Right renal pelvis (tissue), 4 donors: ENCODE measurements at regions not wholly inside any gene's neighbourhood (a gene's known extent, or its start where the extent isn't known, plus 50 kb on each side); places are given as distances from the start of the nearest gene placed in this dataset.
"Not testable (repeated sequence)": the region's sequence is repeated elsewhere in the genome, so short reads cannot be mapped to it uniquely, and the experiment has no call there.

Source experiments
- DNase-seq, 4 donors: peaks; one replicate each; pipeline ENCODE4 v3.0.0-alpha.2; 2013; ENCODE audit warnings: low read depth in 4 of 4, low spot score in 3 of 4, missing footprints in 1 of 4

DNA sequence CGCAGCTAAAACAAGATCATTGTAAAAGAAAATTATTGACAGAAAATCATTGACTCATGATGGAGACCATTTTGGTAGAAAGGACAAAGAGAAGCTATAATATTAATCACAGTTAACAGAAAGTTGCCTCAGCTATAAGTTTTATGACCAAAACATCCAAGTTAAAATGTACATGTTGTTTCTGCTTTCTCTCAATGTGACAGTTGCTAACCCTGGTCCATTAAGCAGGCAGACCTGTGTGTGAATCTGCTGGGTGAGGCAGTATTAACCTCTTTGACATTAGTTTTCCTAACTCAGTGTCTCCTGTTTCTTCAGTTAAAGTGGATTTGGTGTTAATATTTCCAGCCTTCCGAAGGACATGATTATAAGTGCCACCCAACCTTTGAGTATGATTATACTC is 94.8 kb upstream of the DCLK2 start:
- no peak for DNase-seq

DNA sequence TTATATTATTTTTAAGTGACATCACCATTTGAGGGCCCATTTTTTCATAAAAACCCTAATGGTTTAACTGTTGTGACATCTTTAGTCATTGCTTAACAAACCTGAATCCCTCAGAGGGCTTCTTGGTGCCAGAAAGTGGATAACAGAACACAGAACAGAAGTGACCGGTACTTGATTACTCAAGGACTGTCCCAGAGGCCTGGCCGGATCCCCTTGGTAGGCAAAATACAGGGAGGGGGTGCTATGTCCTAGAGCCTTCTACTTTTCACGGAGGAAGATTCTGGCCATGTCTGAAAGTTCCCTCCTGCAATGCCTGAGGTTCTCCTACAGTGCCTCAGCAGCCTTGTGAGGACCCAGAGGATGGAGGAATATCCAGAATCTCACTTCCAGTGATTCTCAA is 94.3 kb upstream of the DCLK2 start:
- DNase-seq: no peak

DNA sequence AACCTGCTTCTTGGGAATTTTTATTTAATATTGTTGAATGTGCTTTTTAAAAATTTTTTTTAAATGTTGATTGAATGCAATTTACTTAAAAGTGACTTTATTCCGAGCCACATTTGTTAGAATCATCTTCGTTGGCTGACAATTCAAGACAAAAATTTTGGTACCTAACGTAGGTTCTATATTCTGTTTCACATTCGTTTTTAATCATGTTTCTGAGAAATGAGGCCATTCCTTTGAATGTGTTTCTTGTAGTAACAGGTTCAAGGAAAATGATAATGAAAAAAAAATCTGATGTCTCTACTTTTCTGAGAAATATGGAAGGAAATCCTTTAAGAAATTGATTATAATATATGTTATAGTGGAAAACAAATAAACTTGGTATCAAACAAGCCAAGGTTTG is 92.3 kb upstream of the DCLK2 start:
- no peak for DNase-seq

DNA sequence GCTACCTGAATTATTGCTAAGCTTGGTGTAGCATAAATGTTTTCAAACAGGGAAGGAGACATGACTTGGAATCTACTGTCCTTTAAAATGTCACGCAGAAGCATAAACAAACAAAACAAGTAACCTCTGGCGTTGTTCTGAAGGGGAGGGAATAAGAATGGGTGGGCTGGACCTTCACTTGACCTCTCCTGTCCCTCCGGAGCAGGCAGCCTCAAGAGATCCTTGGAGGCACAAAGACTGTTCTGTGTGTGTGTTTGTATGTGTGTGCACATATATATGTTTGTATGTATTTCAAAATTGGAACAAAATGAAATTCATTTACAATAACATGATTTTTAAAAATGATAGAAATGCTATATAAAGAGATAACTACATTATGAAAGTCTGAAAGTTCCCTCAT is 91.3 kb upstream of the DCLK2 start:
- DNase-seq: no peak

DNA sequence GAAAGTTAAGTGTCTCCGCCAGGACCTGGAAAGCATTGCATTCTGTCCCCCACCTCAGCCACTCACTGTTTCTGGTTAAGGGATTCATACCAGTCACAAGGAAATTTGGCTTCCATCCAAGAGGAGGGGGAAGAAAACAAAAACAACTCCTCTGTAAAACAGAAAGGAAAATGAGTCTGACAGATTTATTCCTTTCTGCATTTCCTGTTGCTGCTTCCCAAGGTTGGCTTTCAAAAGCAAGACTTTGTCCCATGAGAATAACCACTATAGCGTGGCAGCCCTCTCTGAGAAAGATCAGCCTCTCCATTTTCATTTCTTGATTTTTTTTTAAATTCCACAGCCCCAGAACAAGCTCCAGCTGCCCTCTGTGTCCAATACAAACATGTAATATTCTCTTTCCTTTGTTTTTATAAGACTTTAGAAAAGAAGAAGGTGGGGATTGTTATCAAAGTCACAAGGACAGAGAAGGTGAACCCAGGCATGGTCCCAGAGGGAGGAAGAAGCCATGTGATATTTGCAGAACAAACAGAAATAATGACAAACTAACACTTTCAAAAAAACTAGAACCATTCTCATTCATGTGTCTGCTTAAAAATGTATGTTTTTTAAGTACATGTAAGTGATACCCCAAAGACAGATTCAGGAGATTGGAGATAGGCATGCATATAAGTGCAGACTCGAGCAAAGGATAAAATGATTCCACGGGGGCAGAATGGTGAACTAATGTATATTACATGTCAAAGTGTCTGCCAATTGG is 90.7 kb upstream of the DCLK2 start:
- peak; percentile 47 to 78 (median 64) for DNase-seq

DNA sequence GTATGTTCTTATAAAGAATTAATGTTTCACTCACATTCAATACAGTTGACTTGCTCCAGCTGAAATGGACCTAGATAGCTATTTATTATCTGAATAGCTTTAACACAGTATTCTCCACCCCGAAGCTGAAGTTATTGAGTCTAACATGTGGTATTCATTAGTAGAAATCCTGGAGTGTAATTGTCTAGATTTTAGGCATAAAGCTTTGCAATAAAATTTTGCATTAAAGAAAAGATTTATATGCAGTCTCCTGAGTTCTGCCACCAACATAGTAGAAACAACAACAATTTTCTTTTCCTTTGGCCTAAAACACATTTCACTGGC is 90.2 kb upstream of the DCLK2 start:
- DNase-seq: peak in 1 of 4 donors; percentile 47

DNA sequence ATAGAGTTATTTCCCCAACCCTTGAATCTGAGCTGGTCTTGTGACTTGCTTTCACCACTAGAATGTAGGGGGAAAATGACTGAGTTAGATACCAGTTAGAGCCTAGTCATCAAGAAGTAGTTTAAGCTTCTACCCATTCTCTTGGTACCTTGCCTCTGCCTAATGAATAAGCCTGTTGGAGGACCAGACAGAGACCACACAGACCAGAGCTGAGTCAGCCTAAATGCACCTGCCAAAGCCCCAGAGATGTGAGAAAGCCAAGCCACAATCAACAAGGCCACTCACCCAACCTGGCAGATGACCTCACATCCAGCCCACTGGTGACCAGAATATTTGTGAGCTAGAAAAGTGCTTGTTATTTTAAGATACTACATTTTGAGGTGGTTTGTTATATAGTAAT is 85.2 kb upstream of the DCLK2 start:
- no peak for DNase-seq

DNA sequence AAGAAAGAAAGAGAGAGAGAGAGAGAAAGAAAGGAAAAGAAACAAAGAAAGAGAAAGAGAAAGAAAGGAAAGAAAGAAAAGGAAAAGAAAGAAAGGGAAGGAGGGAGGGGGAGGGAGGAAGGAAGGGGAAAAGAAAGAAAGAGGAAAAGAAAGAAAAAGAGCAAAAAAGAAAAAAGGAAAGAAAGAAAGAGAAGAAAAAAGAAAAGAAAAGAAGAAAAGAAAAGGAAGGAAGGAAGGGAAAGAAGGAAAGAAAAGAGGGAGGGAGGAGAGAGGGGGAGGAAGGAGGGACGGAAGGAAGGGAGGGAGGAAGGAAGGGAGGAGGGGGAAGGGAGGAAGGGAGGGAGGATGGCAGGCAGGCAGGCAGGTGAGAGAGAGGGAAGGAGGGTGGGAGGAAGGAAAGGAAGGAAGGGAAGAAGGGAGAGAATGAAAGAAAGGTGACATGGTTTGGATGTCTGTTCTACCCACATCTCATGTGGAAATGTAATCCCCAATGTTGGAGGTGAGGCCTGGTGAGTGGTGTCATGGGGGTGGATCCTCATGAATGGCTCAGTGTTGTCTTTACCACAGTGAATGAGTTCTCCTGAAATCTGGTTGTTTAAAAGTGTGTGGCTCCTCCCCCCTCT is 83.0 kb upstream of the DCLK2 start:
- no peak for DNase-seq

DNA sequence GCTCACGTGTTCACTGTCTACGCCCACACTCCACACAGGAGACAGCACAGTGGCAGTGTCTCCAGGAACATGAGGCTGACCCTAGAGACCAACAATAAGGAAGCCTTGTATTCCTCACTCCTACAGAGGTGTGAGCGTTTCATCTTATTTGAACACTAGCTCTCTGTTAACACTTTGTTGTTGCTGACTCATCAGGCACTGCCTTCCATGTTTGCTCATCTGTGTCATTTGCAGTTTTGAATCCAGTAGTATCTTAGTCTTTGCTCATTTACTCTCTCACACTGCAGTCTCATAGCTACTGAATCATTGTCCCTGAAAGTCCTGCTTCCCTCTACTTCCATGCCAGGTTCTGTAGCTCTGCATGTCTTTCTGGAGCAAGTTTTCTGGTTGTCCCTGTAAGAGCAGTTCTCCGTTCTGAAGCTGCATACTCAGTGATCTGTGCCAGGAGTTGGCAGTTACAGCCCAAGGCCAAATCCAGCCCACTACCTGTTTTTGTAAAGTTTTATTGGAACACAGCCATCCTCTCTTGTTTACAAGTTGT is 80.3 kb upstream of the DCLK2 start:
- no peak for DNase-seq

DNA sequence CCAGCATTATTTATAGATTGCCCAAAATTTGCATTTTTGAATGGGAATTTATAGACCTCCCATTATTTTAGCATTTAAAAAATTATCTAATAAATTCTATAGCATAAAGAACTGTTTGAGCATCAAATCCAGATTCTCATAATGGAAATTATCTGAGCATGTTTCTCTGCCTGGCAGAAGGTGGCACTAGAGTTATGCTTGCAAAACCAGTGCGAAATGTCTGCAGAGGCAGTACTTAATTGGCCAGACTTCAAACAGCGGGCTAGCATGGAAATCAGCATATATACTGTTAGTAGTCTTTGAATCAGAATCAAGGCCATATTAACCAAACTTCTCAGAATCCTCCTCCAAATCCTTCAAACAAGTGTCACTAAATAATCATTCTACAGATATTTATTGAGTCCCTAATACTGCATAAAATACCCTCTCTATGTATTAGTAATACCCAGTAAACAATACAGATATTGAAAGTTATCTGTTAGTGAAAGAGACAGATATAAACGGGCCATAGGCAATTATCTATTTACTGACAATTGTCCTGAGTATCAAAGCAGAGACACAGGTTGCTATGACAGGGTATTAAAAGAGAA is 78.7 kb upstream of the DCLK2 start:
- no peak for DNase-seq

DNA sequence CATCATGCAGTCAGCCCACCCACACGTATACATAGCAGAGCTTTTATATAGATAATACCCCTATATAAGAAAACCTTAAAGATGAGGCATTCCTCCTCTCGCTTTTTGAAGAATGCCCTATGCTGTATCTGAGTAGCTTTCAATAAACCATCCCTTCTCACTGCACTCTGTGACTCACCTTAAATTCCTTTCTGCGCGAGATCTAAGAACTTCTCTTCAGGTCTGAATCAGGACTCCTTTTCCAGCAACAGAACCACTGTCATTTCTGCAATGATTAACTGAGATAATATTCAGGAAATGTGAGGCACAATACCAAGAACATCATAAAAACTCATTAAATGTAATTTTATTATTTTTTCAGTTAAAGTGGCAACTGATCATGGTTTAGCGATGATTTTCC is 76.4 kb upstream of the DCLK2 start:
- no peak for DNase-seq

DNA sequence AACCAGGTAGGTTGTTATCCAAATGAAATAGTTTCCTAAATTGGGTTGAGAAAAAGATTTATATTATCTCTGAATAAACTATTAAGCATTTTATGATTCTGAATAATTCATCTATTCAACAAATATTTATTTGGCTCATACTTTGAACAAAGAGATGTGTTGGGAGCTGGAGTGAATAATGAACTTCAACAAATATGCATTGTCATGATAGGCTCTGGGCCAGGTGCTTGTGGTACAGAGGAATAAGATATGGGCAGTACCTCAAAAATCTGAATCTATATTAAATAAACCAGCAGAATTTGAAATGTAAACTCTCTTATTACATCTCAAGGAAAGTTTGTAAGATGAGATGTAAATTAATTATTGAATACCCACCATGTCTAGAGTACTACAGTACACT is 75.7 kb upstream of the DCLK2 start:
- no peak for DNase-seq

DNA sequence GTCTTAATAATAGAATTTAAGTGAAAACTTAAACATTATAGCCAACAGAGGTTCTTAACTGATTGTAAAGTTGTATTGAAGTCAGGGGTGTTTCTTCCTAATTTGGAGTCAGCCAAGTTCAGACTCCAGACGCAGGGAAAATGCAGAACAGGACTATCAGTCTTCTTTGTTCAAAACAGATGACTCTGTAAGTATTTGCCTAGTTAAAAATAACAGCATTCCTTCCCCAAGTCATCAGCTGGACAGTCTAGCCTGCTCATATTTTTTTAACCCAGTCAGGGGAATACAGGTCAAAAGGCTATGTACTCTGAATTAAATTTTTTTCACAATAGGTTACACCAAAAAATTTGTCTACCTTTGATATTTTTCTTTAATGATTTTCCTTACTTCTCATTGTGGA is 73.8 kb upstream of the DCLK2 start:
- no peak for DNase-seq

DNA sequence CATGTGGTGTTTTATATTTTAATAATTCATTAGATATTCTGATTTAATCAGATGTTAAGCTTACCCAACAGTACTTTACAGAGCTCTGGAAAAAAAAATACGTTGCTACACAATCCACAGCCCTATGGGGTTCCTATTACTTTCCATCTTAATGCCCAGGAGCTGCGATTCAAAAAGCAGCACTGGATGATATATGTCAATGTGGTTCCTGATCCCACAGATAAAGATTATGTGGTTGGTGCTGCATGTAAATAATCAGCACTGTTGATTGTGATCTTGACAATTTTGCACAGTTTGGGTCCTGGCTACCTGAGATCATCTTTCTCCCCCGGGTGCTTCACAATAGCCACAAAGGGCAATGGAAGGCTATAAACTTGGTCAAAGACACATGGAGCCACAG is 72.7 kb upstream of the DCLK2 start:
- no peak for DNase-seq

DNA sequence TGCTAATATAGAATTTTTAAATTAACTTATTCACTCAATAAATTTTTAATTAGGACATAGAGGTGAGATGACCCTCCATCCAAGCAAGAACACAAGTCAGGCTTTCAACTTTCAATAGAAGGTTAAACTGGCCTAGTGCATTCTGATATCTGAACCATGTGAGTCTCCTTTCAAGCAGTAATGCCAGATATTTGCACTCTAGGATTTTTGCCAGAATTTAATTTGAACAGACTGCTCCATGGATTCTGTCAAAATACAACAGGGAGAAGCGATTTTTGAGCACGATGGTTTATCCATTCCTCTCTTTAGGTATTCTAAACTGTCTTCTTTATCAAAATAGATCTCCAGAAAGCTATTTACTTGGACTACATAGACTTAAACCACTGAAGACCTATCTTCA is 72.0 kb upstream of the DCLK2 start:
- no peak for DNase-seq

DNA sequence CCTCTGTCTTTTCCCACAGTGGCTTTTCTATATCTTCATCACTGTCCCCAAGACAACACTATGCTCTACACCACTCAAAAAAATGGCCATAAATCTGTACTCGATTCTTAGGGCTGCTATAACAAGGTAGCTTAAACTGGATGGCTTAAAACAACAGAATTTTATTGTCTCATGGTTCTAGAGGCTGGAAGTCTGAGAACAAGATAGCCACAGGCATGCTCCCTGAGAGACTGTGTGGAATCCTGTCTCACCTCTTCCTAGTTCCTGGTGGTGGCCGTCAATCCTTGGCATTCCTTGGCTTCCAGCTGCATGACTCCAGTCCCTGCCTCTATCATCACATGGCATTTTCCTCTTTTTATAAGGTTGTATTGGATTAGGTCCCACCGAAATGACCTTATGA is 70.7 kb upstream of the DCLK2 start:
- no peak for DNase-seq

DNA sequence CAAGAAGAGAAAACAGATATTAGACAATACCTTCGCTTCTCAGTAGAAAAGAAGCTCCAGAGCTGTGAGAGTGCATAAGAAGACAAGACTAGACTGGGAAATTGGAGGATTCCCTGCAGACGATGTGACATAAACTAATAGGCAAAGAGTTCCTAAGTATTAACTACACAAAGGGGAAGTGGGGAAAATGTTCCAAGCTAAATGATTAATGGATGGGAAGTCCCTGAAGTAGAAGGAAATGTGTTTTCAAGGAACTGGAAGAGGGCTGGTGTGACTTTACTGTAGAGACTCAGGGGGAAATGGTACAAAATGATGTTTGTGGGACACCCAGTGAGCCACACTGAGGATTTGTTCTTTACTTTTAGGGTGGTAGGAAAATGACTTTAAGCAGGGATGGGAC is 69.7 kb upstream of the DCLK2 start:
- no peak for DNase-seq

DNA sequence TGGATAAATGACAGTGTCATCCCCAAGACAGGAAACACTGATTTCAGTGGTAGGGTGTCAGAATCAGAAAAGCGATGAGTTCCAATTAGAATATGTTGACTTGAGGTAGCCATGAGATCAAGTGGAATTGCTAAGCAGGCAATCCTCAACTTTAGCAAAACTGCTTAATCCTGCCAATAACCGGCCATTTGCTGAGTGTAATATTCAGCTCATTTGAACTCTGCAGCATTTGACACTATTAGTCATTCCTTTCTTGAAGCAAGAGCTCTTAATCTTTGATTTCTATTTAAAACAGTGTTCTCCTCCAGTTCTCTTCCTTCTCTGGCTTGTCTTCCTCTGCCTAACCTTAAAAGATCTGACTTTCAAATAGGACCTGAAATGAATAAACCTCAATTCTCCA is 68.7 kb upstream of the DCLK2 start:
- no peak for DNase-seq

DNA sequence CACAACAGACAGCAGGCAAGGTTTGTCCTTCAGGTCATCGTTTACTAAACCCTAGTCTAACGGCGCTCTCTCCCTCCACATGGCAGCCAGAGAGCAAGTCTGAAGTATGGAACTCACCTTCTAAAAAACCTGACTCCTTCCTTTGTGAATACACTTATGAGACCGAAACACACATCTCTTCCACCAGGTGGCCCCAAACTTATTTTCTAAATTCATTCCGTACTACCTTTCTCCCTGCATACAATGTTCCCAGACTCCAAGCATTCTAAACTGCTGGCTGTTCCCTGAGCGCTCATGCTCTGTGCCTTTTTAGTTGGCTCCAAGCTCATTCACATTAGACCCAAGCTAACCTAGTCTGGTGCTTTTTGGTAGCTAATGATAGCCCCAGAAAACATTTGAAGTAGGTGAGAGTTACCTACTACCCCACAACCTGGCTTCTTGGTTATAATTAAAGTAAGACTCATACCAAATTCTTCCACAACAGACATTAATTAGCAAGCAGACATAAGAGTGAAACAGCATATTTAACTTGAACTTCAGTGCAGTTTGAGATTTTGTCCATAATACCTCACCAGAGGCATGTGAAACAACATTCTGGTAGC is 67.6 kb upstream of the DCLK2 start:
- peak in 1 of 4 donors; percentile 43 for DNase-seq

DNA sequence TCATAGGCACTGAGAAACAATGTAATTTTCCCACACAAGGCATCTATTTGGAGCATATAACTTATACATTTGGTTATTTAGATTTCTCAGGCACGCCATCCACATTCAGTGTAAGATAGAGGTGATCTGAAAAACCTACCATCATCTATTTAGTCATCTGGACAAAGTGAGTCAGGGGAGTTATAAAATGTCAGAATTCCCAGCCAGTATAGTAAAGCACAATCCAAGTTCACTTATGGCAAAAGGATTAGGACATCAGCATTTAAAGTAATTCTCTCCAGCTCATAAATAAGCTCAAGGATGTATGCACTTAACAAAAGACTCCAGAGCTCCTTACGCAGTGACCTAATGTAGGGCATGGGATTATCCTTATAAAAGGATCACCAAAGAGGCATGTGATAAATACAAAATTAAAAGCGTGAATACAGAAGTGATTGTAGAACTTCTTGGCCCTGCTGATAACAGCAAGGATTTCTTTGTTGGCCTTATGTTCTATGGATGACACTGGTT is 65.3 kb upstream of the DCLK2 start:
- no peak for DNase-seq

DNA sequence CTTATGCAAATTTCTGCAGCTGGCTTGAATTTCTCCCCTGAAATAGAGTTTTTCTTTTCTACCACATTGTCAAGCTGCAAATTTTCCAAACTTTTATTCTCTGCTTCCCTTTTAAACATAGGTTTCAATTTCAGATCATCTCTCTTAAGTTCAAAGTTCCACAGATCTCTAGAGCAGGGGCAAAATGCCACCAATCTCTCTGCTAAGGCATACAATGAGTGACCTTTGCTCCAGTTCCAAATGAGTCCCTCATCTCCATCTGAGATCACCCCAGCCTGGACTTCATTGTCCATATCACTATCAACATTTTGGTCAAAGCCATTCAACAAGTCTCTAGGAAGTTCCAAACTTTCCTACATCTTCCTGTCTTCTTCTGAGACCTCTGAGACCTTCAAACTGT is 62.3 kb upstream of the DCLK2 start:
- not testable (repeated sequence) for DNase-seq

DNA sequence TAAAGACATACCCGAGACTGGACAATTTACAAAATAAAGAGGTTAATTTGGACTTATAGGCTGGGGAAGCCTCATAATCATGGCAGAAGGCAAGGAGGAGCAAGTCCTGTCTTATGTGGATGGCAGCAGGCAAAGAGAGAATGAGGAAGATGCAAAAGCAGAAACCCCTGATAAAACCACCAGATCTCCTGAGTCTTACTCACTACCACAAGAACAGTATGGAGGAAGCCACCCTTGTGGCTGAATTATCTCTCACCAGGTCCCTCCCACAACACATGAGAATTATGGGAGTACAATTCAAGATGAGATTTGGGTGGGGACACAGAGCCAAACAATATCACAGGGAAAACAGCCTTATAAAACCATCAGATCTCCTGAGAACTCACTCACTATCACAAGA is 61.6 kb upstream of the DCLK2 start:
- not testable (repeated sequence) for DNase-seq
